K562 (cell line): ENCODE measurements at regions not wholly inside any gene's neighbourhood (a gene's known extent, or its start where the extent isn't known, plus 50 kb on each side); places are given as distances from the start of the nearest gene placed in this dataset.

ENCODE experiments used
- CBFA2T2 ChIP-seq: fragments of 450-650 bp; conservative IDR thresholded peaks from 2 replicates; pipeline ENCODE4 v1.6.1; 2017; ENCODE audit warnings: mild to moderate bottlenecking
- EP300 ChIP-seq: IDR thresholded peaks from 2 replicates; pipeline ENCODE4 v1.6.1; 2012; ENCODE audit warnings: low read length, improper control_type of control experiment
- HDAC1 ChIP-seq, 2 experiments: fragments of 450-650 bp; IDR thresholded peaks; 2 replicates each; pipeline ENCODE4 v1.6.1; 2016 to 2017; ENCODE audit warnings: inconsistent platforms in 1 of 2, mild to moderate bottlenecking in 1 of 2, moderate library complexity in 1 of 2
- MED1 ChIP-seq: sonication (generic); formaldehyde crosslinking; IDR thresholded peaks from 2 replicates; pipeline ENCODE4 v1.8.1; 2023; ENCODE audit warnings: missing genetic modification reagents, borderline replicate concordance
- MEIS2 ChIP-seq: fragments of 450-650 bp; IDR thresholded peaks from 2 replicates; pipeline ENCODE4 v1.6.1; 2014; ENCODE audit warnings: mild to moderate bottlenecking; ENCODE audit not compliant: partially characterized antibody
- MTA2 ChIP-seq: fragments of 450-650 bp; IDR thresholded peaks from 2 replicates; pipeline ENCODE4 v1.6.1; 2016; ENCODE audit warnings: low read depth
- RCOR1 ChIP-seq, 2 experiments: IDR thresholded peaks; 2 replicates each; pipeline ENCODE4 v1.6.1; 2012; ENCODE audit warnings: low read depth in 2 of 2, low read length in 2 of 2, borderline replicate concordance in 1 of 2, improper control_type of control experiment in 1 of 2
- SMARCA4 ChIP-seq: fragments of 450-650 bp; IDR thresholded peaks from 2 replicates; pipeline ENCODE4 v1.6.1; 2016
- SMARCE1 ChIP-seq: fragments of 450-650 bp; IDR thresholded peaks from 2 replicates; pipeline ENCODE4 v1.7.1; 2016; ENCODE audit warnings: mild to moderate bottlenecking
- STAT5A ChIP-seq: IDR thresholded peaks from 2 replicates; pipeline ENCODE4 v1.6.1; 2012; ENCODE audit warnings: low read length, inconsistent platforms, borderline replicate concordance
- TAL1 ChIP-seq: fragments of 450-650 bp; IDR thresholded peaks from 2 replicates; pipeline ENCODE4 v1.6.1; 2016; ENCODE audit warnings: mild to moderate bottlenecking
- TRIM24 ChIP-seq, 2 experiments: fragments of 450-650 bp; IDR thresholded peaks; 2 replicates each; pipeline ENCODE4 v1.6.1; 2016
- ZBTB11 ChIP-seq, 3 experiments: fragments of 200-800 bp in 1 of 3; fragments of 250-450 bp in 1 of 3; fragments of 450-650 bp in 1 of 3; sonication (Bioruptor Pico) in 1 of 3; sonication (Bioruptor generic) in 1 of 3; formaldehyde crosslinking in 1 of 3; IDR thresholded peaks; 2 replicates each; pipeline versions ENCODE4 v1.6.1 to v1.8.0; 2016 to 2022; ENCODE audit warnings: mild to moderate bottlenecking in 2 of 3, missing genetic modification characterization in 2 of 3, missing compliant biosample characterization in 1 of 3, moderate library complexity in 1 of 3
- ZNF589 ChIP-seq: fragments of 200-800 bp; sonication (Bioruptor generic); IDR thresholded peaks from 2 replicates; pipeline ENCODE4 v1.6.1; 2016; ENCODE audit warnings: low read depth, missing genetic modification characterization, missing compliant biosample characterization
- TF ChIP-seq, protein P1 (sequence below), 2 experiments: fragments of 450-650 bp; formaldehyde crosslinking in 1 of 2; IDR thresholded peaks; 2 replicates each; pipeline versions ENCODE4 v1.4.0 to v1.6.1; 2014 to 2020; ENCODE audit warnings: mild to moderate bottlenecking in 2 of 2, borderline replicate concordance in 1 of 2, low read depth in 1 of 2
- TF ChIP-seq, protein P2 (sequence below): fragments of 450-650 bp; IDR thresholded peaks from 2 replicates; pipeline ENCODE4 v1.6.1; 2016; ENCODE audit warnings: low read depth, mild to moderate bottlenecking, moderate library complexity
- TF ChIP-seq, protein P3 (sequence below): sonication (generic); formaldehyde crosslinking; IDR thresholded peaks from 2 replicates; pipeline ENCODE4 v1.8.0; 2022; ENCODE audit warnings: mild to moderate bottlenecking, missing genetic modification reagents

- TF ChIP-seq ZNF589 (CRISPR knock-in tag) (peak; percentile 62; the same call in 1 of the 2 replicates), SMARCA4 (peak; percentile 51; the same call in 1 of the 2 replicates), STAT5A (peak; percentile 42; the same call in 1 of the 2 replicates), SMARCE1 (no peak), MED1 (CRISPR knock-in tag) (no peak), RCOR1 (IDR thresholded peaks at IDR 0.05; ENCODE audit: borderline replicate concordance in 1 of 2, low read depth in 2 of 2, low read length in 2 of 2) (peak in 1 of 2 experiments; percentile 60; a peak in 1 of 4 replicates), HDAC1 (IDR thresholded peaks at IDR 0.05) (no peak), ZBTB11 (CRISPR knock-in tag; IDR thresholded peaks at IDR 0.05) (peak in 1 of 3 experiments; percentile 44; a peak in 1 of 6 replicates), MTA2 (peak; percentile 72), TAL1 (peak; percentile 81), EP300 (peak; percentile 63), MEIS2 (peak; percentile 91), CBFA2T2 (peak; percentile 79), TRIM24 (IDR thresholded peaks at IDR 0.05) (peak; percentile 22 to 40; a peak in 1 of 4 replicates)
- TF ChIP-seq, protein P1, sequence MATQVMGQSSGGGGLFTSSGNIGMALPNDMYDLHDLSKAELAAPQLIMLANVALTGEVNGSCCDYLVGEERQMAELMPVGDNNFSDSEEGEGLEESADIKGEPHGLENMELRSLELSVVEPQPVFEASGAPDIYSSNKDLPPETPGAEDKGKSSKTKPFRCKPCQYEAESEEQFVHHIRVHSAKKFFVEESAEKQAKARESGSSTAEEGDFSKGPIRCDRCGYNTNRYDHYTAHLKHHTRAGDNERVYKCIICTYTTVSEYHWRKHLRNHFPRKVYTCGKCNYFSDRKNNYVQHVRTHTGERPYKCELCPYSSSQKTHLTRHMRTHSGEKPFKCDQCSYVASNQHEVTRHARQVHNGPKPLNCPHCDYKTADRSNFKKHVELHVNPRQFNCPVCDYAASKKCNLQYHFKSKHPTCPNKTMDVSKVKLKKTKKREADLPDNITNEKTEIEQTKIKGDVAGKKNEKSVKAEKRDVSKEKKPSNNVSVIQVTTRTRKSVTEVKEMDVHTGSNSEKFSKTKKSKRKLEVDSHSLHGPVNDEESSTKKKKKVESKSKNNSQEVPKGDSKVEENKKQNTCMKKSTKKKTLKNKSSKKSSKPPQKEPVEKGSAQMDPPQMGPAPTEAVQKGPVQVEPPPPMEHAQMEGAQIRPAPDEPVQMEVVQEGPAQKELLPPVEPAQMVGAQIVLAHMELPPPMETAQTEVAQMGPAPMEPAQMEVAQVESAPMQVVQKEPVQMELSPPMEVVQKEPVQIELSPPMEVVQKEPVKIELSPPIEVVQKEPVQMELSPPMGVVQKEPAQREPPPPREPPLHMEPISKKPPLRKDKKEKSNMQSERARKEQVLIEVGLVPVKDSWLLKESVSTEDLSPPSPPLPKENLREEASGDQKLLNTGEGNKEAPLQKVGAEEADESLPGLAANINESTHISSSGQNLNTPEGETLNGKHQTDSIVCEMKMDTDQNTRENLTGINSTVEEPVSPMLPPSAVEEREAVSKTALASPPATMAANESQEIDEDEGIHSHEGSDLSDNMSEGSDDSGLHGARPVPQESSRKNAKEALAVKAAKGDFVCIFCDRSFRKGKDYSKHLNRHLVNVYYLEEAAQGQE (IDR thresholded peaks at IDR 0.05; ENCODE audit: borderline replicate concordance), result peak; percentile 67
- TF ChIP-seq, protein P1 (CRISPR knock-in tag; IDR thresholded peaks at IDR 0.05; ENCODE audit: low read depth), result no peak
- TF ChIP-seq, protein P2, sequence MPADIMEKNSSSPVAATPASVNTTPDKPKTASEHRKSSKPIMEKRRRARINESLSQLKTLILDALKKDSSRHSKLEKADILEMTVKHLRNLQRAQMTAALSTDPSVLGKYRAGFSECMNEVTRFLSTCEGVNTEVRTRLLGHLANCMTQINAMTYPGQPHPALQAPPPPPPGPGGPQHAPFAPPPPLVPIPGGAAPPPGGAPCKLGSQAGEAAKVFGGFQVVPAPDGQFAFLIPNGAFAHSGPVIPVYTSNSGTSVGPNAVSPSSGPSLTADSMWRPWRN, result peak; percentile 83
- TF ChIP-seq, protein P3, sequence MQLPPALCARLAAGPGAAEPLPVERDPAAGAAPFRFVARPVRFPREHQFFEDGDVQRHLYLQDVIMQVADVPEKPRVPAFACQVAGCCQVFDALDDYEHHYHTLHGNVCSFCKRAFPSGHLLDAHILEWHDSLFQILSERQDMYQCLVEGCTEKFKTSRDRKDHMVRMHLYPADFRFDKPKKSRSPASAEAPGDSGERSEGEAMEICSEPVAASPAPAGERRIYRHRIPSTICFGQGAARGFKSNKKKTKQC (CRISPR knock-in tag), result no peak
Observed at GRCh38 chr17:33667671-33668070, 374.6 kb upstream of the ASIC2 start (continued).
